GM21381 (cell line): ENCODE measurements at regions not wholly inside any gene's neighbourhood (a gene's known extent, or its start where the extent isn't known, plus 50 kb on each side); places are given as distances from the start of the nearest gene placed in this dataset.
"Not testable (repeated sequence)": the region's sequence is repeated elsewhere in the genome, so short reads cannot be mapped to it uniquely, and the experiment has no call there.

Experiments
- ATAC-seq: cut with Tn5 transposase; IDR thresholded peaks from one replicate; pipeline ENCODE4 v1.9.1; 2021; ENCODE audit warnings: mild to moderate bottlenecking, moderate library complexity; ENCODE audit not compliant: unreplicated experiment

DNA sequence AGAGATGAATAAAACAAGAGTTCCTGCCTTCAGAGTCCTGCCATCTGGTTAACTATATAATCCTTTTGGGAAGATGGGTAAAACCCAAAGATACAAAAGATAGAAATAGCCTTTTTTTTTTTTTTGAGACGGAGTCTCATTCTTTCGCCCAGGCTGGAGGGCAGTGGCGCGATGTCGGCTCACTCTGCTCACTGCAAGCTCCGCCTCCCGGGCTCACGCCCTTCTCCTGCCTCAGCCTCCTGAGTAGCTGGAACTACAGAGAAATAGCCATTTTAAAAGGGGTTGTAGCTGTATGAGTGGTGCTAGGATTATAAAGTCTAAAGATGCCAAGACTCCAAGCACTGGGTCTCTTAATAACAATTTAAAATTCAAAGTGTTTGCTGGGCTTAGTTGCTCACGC, 97.2 kb downstream of the KDR start:
- no peak for ATAC-seq

DNA sequence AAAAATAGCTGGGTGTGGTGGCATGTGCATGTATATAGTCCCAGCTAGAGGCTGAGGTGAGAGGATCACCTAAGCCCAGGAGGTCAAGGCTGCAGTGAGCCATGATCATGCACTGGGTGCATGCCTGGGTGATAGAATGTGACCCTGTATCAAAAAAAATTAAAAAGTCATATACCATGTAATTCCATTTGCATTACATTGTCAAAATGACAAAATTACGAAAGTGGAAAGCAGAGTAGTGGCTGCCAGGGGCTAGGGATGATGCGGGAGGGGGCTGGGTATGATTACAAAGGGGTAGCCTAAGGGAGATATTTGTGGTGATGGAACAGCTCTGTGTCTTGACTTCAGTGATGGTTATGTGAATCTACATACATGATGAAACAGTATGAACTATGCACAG, 97.8 kb downstream of the KDR start:
- no peak for ATAC-seq

DNA sequence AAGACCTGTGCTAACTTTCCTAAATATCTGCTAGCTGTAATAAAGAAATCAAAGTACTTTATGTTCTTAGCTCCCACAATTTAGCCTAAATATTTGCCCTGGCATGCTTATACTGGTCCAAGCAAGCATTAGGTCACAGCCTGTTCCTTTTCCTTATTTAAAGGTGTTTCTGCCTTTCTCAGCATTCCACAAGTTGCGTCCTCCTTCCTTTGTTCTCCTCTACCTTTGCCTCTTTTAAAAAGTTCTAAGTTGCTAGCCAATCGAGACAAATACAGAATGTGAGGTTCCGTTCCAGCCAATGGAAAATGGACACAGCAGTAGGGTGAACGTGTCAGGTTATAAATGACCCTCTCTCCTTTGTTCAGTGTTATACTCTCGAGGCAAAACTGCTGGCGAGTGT, 99.9 kb downstream of the KDR start:
- ATAC-seq = not testable (repeated sequence)

- no peak for ATAC-seq
Observed at GRCh38 chr4:55023030-55023429, 102.4 kb downstream of the KDR start.

DNA sequence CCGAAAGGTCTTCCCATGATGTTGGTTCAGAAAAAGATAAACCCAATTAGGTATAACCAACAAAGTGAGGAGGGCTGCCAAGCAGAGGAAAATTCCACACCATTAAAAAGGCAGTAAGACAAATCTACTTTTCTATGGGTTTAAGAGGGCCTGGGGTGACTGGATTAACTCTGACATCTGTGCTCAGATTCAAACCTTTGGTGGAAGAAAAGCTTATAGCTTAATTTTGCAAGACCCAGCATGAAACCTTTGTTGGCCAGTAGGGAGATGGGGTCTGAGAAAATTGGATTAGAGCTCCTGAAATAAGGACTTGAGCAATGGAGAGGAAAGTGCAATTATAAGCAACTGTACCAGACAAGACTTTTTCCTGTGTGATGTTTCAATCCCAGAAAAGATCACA, 104.2 kb downstream of the KDR start:
- ATAC-seq = no peak

DNA sequence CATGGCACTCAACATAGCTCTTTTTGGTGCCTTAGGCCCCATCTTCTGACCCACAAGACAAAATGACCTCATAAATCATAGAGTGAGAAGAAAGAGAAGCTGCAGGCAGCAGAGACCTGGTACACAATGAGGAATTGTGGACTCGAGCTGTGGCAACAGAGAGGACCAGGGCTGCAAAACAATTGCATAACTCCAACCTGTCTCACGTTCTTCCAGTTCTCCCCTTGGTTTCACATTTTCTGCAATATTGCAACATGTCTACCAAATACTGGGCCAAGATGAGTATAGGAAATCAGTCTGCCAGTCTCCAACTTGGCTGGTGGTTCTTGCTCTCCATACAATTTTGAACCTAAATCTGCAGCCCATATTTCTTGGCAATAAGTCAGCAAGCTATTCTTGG, 105.3 kb downstream of the KDR start:
- no peak for ATAC-seq

DNA sequence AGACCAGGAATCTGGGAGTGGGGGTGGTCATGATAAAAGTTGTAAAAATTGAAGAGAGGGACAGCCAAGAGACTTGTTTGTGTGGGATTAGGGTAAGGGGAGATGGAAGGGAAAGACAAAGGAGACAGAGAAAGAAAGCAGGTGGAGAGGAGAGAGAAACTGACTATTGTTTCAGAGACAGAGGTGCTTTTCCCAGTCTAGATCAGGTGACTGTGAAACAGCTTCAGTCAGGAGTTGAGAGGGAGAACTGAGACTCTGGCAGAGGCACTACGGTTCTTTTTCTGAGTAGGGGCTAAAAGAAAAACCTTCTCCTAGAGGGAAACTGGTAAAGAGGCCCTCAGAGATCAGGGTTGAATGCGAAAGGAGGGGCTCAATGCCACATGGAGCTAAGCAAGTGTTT, 106.4 kb downstream of the KDR start:
- ATAC-seq = no peak

DNA sequence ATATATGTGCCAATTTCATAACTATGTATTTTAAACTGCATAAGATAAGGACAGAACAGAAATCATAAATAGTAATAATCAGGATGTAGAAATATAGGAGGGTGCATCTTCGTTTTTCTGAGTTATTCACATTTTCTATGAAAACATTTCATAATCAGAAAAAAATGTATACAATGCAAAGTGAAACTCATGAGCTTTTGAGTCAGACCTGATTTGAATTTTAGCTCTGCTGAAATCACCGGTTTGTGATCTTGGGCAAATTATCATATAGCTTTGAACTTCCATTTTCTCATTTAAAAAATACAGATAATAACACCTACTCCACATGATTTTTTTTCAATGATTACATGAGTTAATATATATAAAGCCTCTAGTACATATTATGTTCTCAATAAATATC, 106.9 kb downstream of the KDR start:
- ATAC-seq = no peak

- ATAC-seq = no peak
Observed at GRCh38 chr4:55017406-55017805, 108.0 kb downstream of the KDR start.

DNA sequence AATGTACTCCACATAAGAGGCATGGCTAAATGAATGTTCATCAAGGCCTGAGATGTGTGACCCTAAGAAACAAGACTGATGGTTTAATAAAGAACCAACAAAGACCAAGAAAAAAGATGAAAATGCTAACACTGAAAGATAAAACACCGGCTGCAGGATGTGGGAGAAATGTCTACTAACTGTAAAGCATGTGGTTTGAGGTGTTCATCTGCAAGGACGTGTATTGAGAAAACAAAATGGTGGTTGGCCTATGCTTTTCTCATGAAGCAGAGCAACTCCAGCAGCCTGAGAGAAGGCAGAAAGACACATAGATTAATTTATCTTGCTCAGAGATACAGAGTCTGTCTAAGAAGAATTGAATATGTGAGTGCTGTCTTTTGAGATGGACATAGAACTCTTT, 109.3 kb downstream of the KDR start:
- no peak for ATAC-seq

GRCh38 chr4:55014876-55015275, 110.5 kb downstream of the KDR start:
- ATAC-seq = no peak

GRCh38 chr4:55013431-55013955, 111.9 kb downstream of the KDR start:
- no peak for ATAC-seq

DNA sequence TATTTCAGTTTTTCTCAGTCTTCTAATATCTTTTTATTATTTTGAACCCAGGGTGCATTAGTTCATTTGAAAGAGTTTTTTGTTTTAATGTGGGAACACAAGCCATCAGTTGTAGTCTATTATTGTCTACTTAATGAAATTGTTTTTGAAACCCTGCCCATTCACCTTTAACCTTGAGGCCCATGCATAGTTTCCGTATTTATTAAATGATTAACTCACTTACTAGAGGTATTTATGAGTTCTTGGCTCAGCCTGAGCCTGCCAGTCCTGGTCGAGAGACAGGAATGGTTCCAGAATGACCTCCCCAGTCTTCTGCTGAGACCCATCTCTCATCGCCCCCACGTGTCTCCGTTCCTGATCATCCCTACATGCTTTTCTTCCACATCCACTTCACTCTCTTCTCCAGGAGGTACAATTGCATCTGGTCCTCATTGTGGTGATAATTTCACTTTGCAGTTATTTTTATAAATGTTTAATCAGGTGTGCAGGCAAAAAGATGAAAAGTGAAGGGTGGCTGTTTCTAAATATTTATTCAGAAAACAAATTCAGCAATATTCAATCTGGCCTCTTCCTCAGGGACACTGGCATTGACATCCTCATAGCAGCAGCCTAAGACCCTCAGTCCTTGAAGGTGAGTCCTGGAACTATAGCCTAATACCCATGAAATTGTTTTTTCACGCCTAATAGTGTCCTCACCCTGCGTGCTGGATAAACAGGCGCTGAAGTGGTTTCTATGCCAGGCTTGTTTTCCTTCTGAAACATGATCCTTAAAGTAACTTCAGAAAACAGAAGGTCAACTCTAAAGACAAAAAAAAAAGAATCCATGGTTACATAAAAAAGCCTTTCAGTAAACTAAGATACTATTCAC, 112.8 kb downstream of the KDR start:
- ATAC-seq = no peak

DNA sequence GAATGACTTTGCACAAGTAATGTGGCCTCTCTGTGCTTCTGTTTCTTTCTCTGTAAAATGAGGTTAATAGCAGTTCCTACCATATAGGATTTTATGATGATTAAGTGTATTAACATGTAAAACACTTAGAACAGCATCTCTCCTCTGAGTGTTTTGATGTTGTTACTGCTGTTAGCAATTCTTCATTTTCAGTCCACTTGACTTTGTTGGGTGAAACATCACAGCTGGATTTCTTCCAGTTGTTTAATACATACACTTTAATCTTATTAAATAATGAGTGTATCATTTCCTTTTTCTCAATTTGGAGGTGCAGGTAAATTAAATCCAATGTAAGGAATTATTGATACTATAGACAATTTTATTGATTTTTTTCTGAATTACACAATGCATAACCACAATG, 113.6 kb downstream of the KDR start:
- no peak for ATAC-seq

GRCh38 chr4:55010550-55010949, 114.8 kb downstream of the KDR start:
- ATAC-seq = no peak

DNA sequence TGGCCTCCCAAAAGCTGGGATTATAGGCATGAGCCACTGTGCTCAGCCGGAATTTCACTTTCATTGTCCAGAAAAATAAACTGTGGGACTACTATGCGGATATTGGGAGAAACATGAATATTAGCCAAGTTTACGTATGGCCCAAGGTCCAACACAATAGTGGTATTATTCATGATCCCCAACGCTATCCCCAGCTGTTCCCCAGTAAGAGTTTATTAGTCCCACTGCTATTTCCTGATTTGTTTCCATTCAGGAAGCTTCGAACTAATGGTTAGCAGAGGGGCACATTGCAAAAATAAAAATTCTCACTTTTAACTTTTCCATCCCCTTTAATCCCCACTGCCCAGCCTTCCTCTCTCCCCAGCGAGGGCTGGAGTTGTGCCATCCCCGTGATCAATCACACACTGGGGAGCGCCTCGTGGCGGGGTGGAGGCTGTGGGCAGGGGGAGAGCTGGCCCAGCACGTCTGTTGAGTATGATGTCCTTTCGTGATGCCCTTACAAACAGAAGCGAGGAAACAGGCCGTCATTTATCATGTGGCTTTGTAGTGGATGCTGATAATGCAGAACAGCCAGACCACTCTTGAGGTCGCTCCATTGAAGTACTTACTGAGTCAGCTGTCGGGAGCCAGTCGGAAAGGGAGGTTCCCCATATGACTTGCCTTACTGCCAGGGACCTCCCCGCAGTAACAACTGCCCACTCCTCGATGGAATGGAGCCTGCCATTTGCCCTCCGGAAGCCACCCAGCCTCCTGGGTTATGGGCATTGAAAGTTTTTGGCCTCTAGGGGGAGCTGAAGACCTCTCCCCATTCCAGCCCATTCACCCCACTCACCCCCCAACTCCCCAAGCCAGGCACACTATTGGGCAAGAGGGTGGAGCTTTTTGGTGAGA, 117.0 kb downstream of the KDR start:
- ATAC-seq = no peak

GRCh38 chr4:55005910-55006309, 119.5 kb downstream of the KDR start:
- ATAC-seq = no peak

DNA sequence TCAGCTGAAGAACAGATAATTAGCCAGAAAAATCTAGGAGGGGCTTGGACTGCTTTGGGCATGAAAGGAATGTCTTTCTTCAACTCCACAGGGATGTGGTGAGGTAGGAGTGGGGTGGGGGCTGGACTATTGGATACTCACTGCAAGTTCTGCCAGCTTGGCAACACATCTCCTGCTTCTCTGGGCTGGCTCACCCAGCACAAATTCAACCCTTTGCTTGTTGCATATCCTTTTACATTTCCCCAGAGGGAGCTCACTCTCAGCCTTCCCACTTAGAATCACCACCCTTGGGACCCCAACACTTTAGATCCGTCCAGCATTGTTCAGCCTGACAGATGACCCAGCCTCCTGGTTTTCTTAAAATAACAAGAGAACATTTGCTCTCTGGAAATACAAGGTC, 120.6 kb downstream of the KDR start:
- ATAC-seq = no peak

DNA sequence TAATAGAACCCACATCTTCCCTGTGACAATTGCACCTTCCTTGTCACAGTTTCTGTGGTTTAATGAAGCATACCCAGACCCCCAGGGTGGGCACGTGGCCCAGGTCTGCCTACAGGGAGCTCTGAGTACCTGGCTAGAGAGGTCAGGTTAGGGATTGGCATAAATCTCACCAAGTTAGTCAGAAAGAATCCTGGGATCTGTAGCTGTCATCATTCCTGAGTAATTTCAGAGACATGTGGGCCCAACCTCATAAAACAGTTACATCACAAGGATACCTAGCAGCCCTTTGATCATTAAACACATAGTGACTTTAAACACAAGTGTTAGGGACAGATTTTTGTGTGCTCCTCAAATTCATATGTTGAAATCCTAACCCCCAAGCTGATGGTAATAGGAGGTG, 123.0 kb downstream of the KDR start:
- ATAC-seq = no peak

GRCh38 chr4:55001538-55001937, 123.9 kb downstream of the KDR start:
- no peak for ATAC-seq

- no peak for ATAC-seq
Observed at GRCh38 chr4:54999003-54999402, 126.4 kb downstream of the KDR start.
